ENCODE measurements at regions not wholly inside any gene's neighbourhood (a gene's known extent, or its start where the extent isn't known, plus 50 kb on each side); places are given as distances from the start of the nearest gene placed in this dataset.

DNA sequence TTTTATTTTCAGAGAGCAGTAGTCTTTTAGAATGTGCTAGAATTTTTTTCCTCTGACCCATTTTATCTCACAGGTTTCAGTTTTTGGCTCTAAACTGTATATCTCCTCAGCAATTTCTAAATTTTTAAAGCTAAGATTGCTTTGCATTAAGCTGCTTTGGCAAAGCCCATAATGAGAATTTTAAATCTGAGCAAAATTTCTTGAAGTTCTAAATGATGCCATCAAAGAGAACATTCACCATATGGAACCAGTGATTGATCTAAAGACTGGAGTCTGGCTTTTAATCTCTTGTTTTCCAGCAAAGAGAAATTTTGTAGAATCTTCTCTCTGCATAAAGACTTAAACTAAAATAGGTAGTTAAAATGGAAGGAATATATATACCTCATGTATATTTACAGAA is 313.6 kb downstream of the TBC1D32 start:
- DNase-seq = no peak
- in situ Hi-C loops (cut with MboI; ENCODE audit: low pct_unique_long_range_greater_than_20kb, low sequenced_read_pairs) = no loop called here

- DNase-seq = no peak
- in situ Hi-C loops (cut with MboI; ENCODE audit: low pct_unique_long_range_greater_than_20kb, low sequenced_read_pairs) = no loop called here
These were observed 325.7 kb downstream of the TBC1D32 start for GRCh38 chr6:121008553-121008952.

DNA sequence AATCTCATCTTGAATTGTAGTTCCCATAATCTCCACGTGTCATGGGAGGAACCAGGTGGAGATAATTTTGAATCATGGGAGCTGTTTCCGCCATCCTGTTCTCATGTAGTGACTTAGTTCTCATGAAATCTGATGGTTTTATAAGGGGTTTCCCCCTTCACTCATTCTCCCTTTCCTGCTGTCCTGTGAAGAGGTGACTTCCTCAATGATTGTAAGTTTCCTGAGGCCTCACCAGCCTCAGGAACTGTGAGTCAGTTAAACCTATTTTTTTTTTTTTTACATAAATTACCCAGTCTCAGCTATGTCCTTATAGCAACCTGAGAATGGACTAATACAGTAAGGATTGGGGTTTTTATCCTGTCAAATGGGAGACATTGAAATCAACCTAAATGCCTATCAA is 328.3 kb downstream of the TBC1D32 start:
- in situ Hi-C loops (cut with MboI; ENCODE audit: low pct_unique_long_range_greater_than_20kb, low sequenced_read_pairs) = no loop called here
- no peak for DNase-seq

- in situ Hi-C loops (cut with MboI; ENCODE audit: low pct_unique_long_range_greater_than_20kb, low sequenced_read_pairs) = no loop called here
- no peak for DNase-seq
These were observed 333.9 kb downstream of the TBC1D32 start for GRCh38 chr6:121000381-121000780.

GRCh38 chr6:120996340-120996739 is 337.9 kb downstream of the TBC1D32 start:
- in situ Hi-C loops (cut with MboI; ENCODE audit: low pct_unique_long_range_greater_than_20kb, low sequenced_read_pairs) = no loop called here
- DNase-seq = no peak

GRCh38 chr6:120994573-120994967 is 339.7 kb downstream of the TBC1D32 start:
- in situ Hi-C loops (cut with MboI; ENCODE audit: low pct_unique_long_range_greater_than_20kb, low sequenced_read_pairs) = no loop called here
- no peak for DNase-seq

GRCh38 chr6:120993929-120994572 is 340.2 kb downstream of the TBC1D32 start:
- no peak for DNase-seq
- in situ Hi-C loops (cut with MboI; ENCODE audit: low pct_unique_long_range_greater_than_20kb, low sequenced_read_pairs) = no loop called here

GRCh38 chr6:120992257-120992656 is 342.0 kb downstream of the TBC1D32 start:
- in situ Hi-C loops (cut with MboI; ENCODE audit: low pct_unique_long_range_greater_than_20kb, low sequenced_read_pairs) = no loop called here
- no peak for DNase-seq

- DNase-seq = no peak
- in situ Hi-C loops (cut with MboI; ENCODE audit: low pct_unique_long_range_greater_than_20kb, low sequenced_read_pairs) = no loop called here
These were observed 343.4 kb downstream of the TBC1D32 start for GRCh38 chr6:120990866-120991265.

- DNase-seq = no peak
- in situ Hi-C loops (cut with MboI; ENCODE audit: low pct_unique_long_range_greater_than_20kb, low sequenced_read_pairs) = no loop called here
These were observed 352.4 kb downstream of the TBC1D32 start for GRCh38 chr6:120981835-120982234.

- no peak for DNase-seq
- in situ Hi-C loops (cut with MboI; ENCODE audit: low pct_unique_long_range_greater_than_20kb, low sequenced_read_pairs) = no loop called here
These were observed 368.0 kb downstream of the TBC1D32 start for GRCh38 chr6:120966321-120966720.

DNA sequence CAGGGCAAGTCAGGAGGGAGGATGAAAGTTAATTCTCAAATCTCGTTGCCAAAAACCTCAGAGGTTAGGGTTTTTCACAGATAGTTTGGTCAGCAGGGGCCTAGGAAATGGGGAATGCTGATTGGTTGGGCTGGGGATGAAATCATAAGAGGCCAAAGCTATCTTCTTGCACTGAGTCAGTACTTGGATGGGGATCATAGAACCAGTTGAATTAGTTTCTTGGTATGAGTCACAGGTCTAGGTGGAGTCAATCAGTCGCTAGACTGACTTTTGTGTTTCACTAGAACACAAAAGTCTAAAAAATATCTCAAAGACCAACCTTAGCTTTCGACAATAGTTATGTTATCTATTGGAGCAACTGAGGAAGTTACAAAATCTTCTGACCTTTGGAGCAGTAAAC is 368.5 kb downstream of the TBC1D32 start:
- no peak for DNase-seq
- in situ Hi-C loops (cut with MboI; ENCODE audit: low pct_unique_long_range_greater_than_20kb, low sequenced_read_pairs) = no loop called here

DNA sequence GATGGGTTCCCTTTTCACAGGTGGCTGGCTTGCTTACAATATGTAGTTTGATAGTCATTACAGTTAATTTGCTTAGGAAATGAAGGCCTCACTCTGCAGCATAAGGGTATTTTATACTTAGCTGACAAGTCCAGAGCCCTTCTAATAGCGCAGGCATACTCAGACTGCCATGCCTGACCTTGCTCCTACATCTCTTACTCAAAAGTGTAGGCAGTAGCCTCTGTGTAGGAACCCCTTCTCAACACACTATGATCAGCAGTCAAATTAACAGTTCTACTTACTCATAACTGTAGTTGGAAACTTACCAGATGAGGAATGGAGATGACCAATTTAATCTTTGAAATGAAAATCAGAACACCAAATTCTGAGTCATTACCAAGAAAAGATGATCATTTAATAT is 373.5 kb downstream of the TBC1D32 start:
- in situ Hi-C loops (cut with MboI; ENCODE audit: low pct_unique_long_range_greater_than_20kb, low sequenced_read_pairs) = no loop called here
- DNase-seq = no peak

DNA sequence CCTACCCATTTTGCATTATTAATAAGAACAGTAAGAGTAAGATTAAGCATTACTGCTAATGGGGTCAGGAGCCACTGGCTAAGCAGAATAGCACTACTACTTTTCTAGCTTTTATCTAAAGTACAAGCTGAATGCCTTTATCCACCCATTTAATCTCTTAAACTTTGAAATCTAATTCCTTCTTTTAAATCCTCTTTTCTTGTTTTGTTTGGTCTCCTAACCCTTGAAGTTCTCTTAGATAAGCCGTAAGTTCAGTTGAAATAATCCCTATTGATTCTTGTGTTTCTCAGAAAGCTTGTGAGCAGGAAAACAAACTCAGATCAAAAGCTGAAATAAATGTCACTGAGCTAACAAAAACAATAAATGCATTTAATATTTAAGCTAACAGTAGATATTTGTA is 380.2 kb downstream of the TBC1D32 start:
- DNase-seq = no peak
- in situ Hi-C loops (cut with MboI; ENCODE audit: low pct_unique_long_range_greater_than_20kb, low sequenced_read_pairs) = no loop called here

GRCh38 chr6:120951258-120951657 is 383.0 kb downstream of the TBC1D32 start:
- in situ Hi-C loops (cut with MboI; ENCODE audit: low pct_unique_long_range_greater_than_20kb, low sequenced_read_pairs) = no loop called here
- no peak for DNase-seq

GRCh38 chr6:120947111-120947510 is 387.2 kb downstream of the TBC1D32 start:
- DNase-seq = no peak
- in situ Hi-C loops (cut with MboI; ENCODE audit: low pct_unique_long_range_greater_than_20kb, low sequenced_read_pairs) = no loop called here

GRCh38 chr6:120945905-120946594 is 388.2 kb downstream of the TBC1D32 start:
- in situ Hi-C loops (cut with MboI; ENCODE audit: low pct_unique_long_range_greater_than_20kb, low sequenced_read_pairs) = no loop called here

GRCh38 chr6:120938876-120939472 is 395.3 kb downstream of the TBC1D32 start:
- in situ Hi-C loops (cut with MboI; ENCODE audit: low pct_unique_long_range_greater_than_20kb, low sequenced_read_pairs) = no loop called here
- peak; percentile 15 for DNase-seq

More at GRCh38 chr6:120945905-120946594, 388.2 kb downstream of the TBC1D32 start:
- no peak for DNase-seq

- DNase-seq = peak; percentile 11
- in situ Hi-C loops (cut with MboI; ENCODE audit: low pct_unique_long_range_greater_than_20kb, low sequenced_read_pairs) = no loop called here
These were observed 396.0 kb downstream of the TBC1D32 start for GRCh38 chr6:120938164-120938875.

GRCh38 chr6:120935908-120936307 is 398.4 kb downstream of the TBC1D32 start:
- in situ Hi-C loops (cut with MboI; ENCODE audit: low pct_unique_long_range_greater_than_20kb, low sequenced_read_pairs) = no loop called here

More at GRCh38 chr6:120935908-120936307, 398.4 kb downstream of the TBC1D32 start:
- DNase-seq = no peak

All from KBM-7 (cell line).